ENCODE measurements at regions not wholly inside any gene's neighbourhood (a gene's known extent, or its start where the extent isn't known, plus 50 kb on each side); places are given as distances from the start of the nearest gene placed in this dataset.
"Not testable (repeated sequence)": the region's sequence is repeated elsewhere in the genome, so short reads cannot be mapped to it uniquely, and the experiment has no call there.

- TF ChIP-seq POLR2AphosphoS5 (IDR thresholded peaks at IDR 0.05; ENCODE audit: low read depth, low read length); TAF1 (IDR thresholded peaks at IDR 0.05; ENCODE audit: borderline replicate concordance, low read depth, low read length): not testable (repeated sequence)
Measured at GRCh38 chr3:150270444-150270843, 137.7 kb upstream of the TSC22D2 start.

Measured in GM12892 (cell line).